GM12878 (cell line): ENCODE measurements at regions not wholly inside any gene's neighbourhood (a gene's known extent, or its start where the extent isn't known, plus 50 kb on each side); places are given as distances from the start of the nearest gene placed in this dataset.

ENCODE experiments used
- ATAC-seq: fragments of 200-7000 bp; cut with Tn5 transposase; 3 replicates; pipeline ENCODE4 v1.9.1; 2020; ENCODE audit warnings: mild to moderate bottlenecking, moderate library complexity
- BruUV-seq: library from RNA; stranded (reverse); fragments of 400-500 nt; replicated peaks from 2 replicates; lab custom pipeline; 2021; lab: Mats Ljungman, UMichigan
- CTCF ChIA-PET: fragments of 300-600 bp; sonication (Branson Sonifier 250); formaldehyde crosslinking; extraction: SDS; loops from one replicate; lab custom pipeline; 2021; ENCODE audit warnings: inconsistent platforms; lab: Yijun Ruan, JAX
- POLR2A ChIA-PET: fragments of 350-600 bp; formaldehyde crosslinking; extraction: SDS; loops from one replicate; lab custom pipeline; 2021; ENCODE audit warnings: inconsistent platforms; lab: Charles Lee
- RAD21 ChIA-PET: fragments of 300-600 bp; sonication (Branson Sonifier 250); formaldehyde crosslinking; loops from one replicate; lab custom pipeline; 2023; ENCODE audit warnings: antibody characterized with exemption; ENCODE audit not compliant: unreplicated experiment; lab: Charles Lee
- SMC1A ChIA-PET: fragments of 300-600 bp; sonication (Branson Sonifier 250); formaldehyde crosslinking; loops from one replicate; lab custom pipeline; 2023; ENCODE audit not compliant: unreplicated experiment, uncharacterized antibody; lab: Charles Lee
- DNase-seq: peaks from one replicate; pipeline ENCODE4 v3.0.0-alpha.2; 2011; ENCODE audit warnings: low read depth, low spot score
- FAIRE-seq: peaks from 3 replicates; lab custom pipeline; 2011; peaks lifted over from hg19 to GRCh38; lab: Jason Lieb, UNC
- H2AFZ ChIP-seq: 2 replicates; pipeline ENCODE4 v1.6.0; 2011; ENCODE audit warnings: low read depth, low read length, control low read depth; ENCODE audit not compliant: control insufficient read depth
- H3K27ac ChIP-seq: 2 replicates; pipeline ENCODE4 v1.5.1; 2011; ENCODE audit warnings: control low read depth; ENCODE audit not compliant: control insufficient read depth, insufficient read depth
- H3K27me3 ChIP-seq, 2 experiments: replicated peaks in 1 of 2; 2 replicates each; pipeline versions ENCODE4 v1.6.0 to v1.6.1; 2011; ENCODE audit warnings: low read length in 1 of 2; ENCODE audit not compliant: control insufficient read depth in 2 of 2, insufficient read depth in 2 of 2
- H3K36me3 ChIP-seq, 2 experiments: 2 replicates each; pipeline ENCODE4 v1.5.1; 2011; ENCODE audit warnings: low read length in 1 of 2; ENCODE audit not compliant: control insufficient read depth in 2 of 2, insufficient read depth in 2 of 2
- H3K4me1 ChIP-seq: 2 replicates; pipeline ENCODE4 v1.6.1; 2011; ENCODE audit warnings: mild to moderate bottlenecking, low read length, moderate library complexity, mixed read lengths; ENCODE audit not compliant: control insufficient read depth, insufficient read depth
- H3K4me2 ChIP-seq: 2 replicates; pipeline ENCODE4 v1.6.0; 2011; ENCODE audit warnings: control low read depth; ENCODE audit not compliant: control insufficient read depth, insufficient read depth
- H3K4me3 ChIP-seq: fragments of 200-600 bp; sonication (generic); 2 replicates; pipeline ENCODE4 v1.5.1; 2016
- H3K79me2 ChIP-seq: 2 replicates; pipeline ENCODE4 v1.6.0; 2011; ENCODE audit warnings: low read length; ENCODE audit not compliant: control insufficient read depth, insufficient read depth
- H3K9ac ChIP-seq: 2 replicates; pipeline ENCODE4 v1.8.0; 2011; ENCODE audit warnings: low read length, control low read depth, mixed read lengths; ENCODE audit not compliant: control insufficient read depth, insufficient read depth
- H3K9me3 ChIP-seq: replicated peaks from 3 replicates; pipeline ENCODE4 v1.5.1; 2011; ENCODE audit warnings: mild to moderate bottlenecking, low read length; ENCODE audit not compliant: control insufficient read depth, insufficient read depth
- H4K20me1 ChIP-seq: 2 replicates; pipeline ENCODE4 v1.6.0; 2011; ENCODE audit not compliant: control insufficient read depth, insufficient read depth
- ATF3 ChIP-seq: IDR thresholded peaks from 2 replicates; pipeline ENCODE4 v1.6.1; 2011; ENCODE audit warnings: low read depth, mild to moderate bottlenecking, low read length, moderate library complexity, borderline replicate concordance; ENCODE audit errors: extremely low read depth
- BACH1 ChIP-seq: fragments of 450-650 bp; IDR thresholded peaks from 2 replicates; pipeline ENCODE4 v1.6.1; 2017; ENCODE audit warnings: mild to moderate bottlenecking, borderline replicate concordance
- BHLHE40 ChIP-seq, 2 experiments: fragments of 450-650 bp in 1 of 2; IDR thresholded peaks; 2 replicates each; pipeline ENCODE4 v1.6.1; 2011 to 2017; ENCODE audit warnings: low read depth in 2 of 2, borderline replicate concordance in 1 of 2, improper control_type of control experiment in 1 of 2, low read length in 1 of 2, mild to moderate bottlenecking in 1 of 2
- CTCF ChIP-seq, 3 experiments: IDR thresholded peaks in 2 of 3; conservative IDR thresholded peaks in 1 of 3; 2 replicates each; pipeline ENCODE4 v1.5.1; 2011; ENCODE audit warnings: low read depth in 3 of 3, low read length in 3 of 3, mild to moderate bottlenecking in 3 of 3, control low read depth in 2 of 3, moderate library complexity in 2 of 3, inconsistent platforms in 1 of 3, mixed read lengths in 1 of 3; ENCODE audit not compliant: control insufficient read depth in 2 of 3, insufficient read depth in 1 of 3; ENCODE audit errors: extremely low read depth in 1 of 3
- EZH2 ChIP-seq: IDR thresholded peaks from 2 replicates; pipeline ENCODE4 v1.6.1; 2012; ENCODE audit warnings: low read depth, mild to moderate bottlenecking, control low read depth, inconsistent platforms, low read length, borderline replicate concordance; ENCODE audit not compliant: control insufficient read depth
- IKZF1 ChIP-seq: fragments of 450-650 bp; conservative IDR thresholded peaks from 2 replicates; pipeline ENCODE4 v1.6.1; 2017; ENCODE audit warnings: antibody characterized with exemption, mild to moderate bottlenecking
- KLF5 ChIP-seq: fragments of 450-650 bp; IDR thresholded peaks from 2 replicates; pipeline ENCODE4 v1.6.1; 2014; ENCODE audit warnings: mild to moderate bottlenecking; ENCODE audit not compliant: partially characterized antibody
- MTA3 ChIP-seq: IDR thresholded peaks from 2 replicates; pipeline ENCODE4 v1.6.1; 2012; ENCODE audit warnings: low read length, inconsistent platforms, borderline replicate concordance
- MXI1 ChIP-seq: fragments of 150-350 bp; IDR thresholded peaks from 2 replicates; pipeline ENCODE4 v1.6.1; 2011; ENCODE audit warnings: low read depth, mild to moderate bottlenecking, inconsistent platforms, low read length, improper control_type of control experiment
- SMAD1 ChIP-seq: fragments of 450-650 bp; IDR thresholded peaks from 2 replicates; pipeline ENCODE4 v1.6.1; 2018; ENCODE audit warnings: mild to moderate bottlenecking, low read depth; ENCODE audit not compliant: partially characterized antibody
- TARDBP ChIP-seq: IDR thresholded peaks from 2 replicates; pipeline ENCODE4 v1.6.1; 2016; ENCODE audit warnings: borderline replicate concordance
- TCF12 ChIP-seq: IDR thresholded peaks from 2 replicates; pipeline ENCODE4 v1.6.1; 2011; ENCODE audit warnings: low read depth, mild to moderate bottlenecking, low read length
- YY1 ChIP-seq: IDR thresholded peaks from 2 replicates; pipeline ENCODE4 v1.6.1; 2011; ENCODE audit warnings: low read depth, mild to moderate bottlenecking, low read length
- ZNF207 ChIP-seq: fragments of 450-650 bp; IDR thresholded peaks from 2 replicates; pipeline ENCODE4 v1.6.1; 2014; ENCODE audit warnings: antibody characterized with exemption, mild to moderate bottlenecking, borderline replicate concordance
- ZNF592 ChIP-seq: fragments of 450-650 bp; IDR thresholded peaks from 2 replicates; pipeline ENCODE4 v1.6.1; 2017; ENCODE audit warnings: mild to moderate bottlenecking, moderate library complexity
- in situ Hi-C: fragments of 300-500 bp; cut with MboI; formaldehyde crosslinking; loops from 9 replicates; pipeline ENCODE4 v1.14.3; 2018; ENCODE audit warnings: mixed read lengths
- intact Hi-C: fragments of 100-400 bp; cut with micrococcal nuclease; formaldehyde crosslinking; loops from one replicate; pipeline ENCODE4 v1.14.2; 2022; ENCODE audit not compliant: unreplicated experiment

GRCh38 chr14:27660683-27661082 lies 1062.8 kb upstream of the NOVA1 start (continued):
- TF ChIP-seq ATF3 (no peak), MXI1 (no peak), TARDBP (no peak), KLF5 (no peak), ZNF592 (no peak)

GRCh38 chr14:27668531-27668930 lies 1070.7 kb upstream of the NOVA1 start:
- ChIA-PET RAD21 (no interaction called here), POLR2A (no interaction called here), SMC1A (no interaction called here), CTCF (no interaction called here)
- Histone ChIP-seq H2AFZ (no peak overlapping the region), H3K27ac (no peak overlapping the region), H3K4me2 (no peak overlapping the region), H3K27me3 (no peaks in the 10 kb centered on the region), H3K4me3 (no peak overlapping the region), H3K36me3 (no peaks in the 10 kb centered on the region), H3K4me1 (no peaks in the 10 kb centered on the region), H4K20me1 (no peaks in the 10 kb centered on the region), H3K9ac (no peak overlapping the region), H3K9me3 (no peaks in the 10 kb centered on the region), H3K79me2 (no peaks in the 10 kb centered on the region)
- intact Hi-C loops: no loop called here
- FAIRE-seq: no peak
- in situ Hi-C loops: no loop called here
- BruUV-seq: no TSS peak
- no peak for ATAC-seq
- no peak for DNase-seq
- TF ChIP-seq YY1 (no peak), MTA3 (no peak), ZNF207 (no peak), BACH1 (no peak), IKZF1 (no peak), CTCF (IDR thresholded peaks at IDR 0.05 in 2 of 3, conservative IDR thresholded peaks at IDR 0.05 in 1 of 3; ENCODE audit: control insufficient read depth in 2 of 3, extremely low read depth in 1 of 3, insufficient read depth in 1 of 3, low read depth in 3 of 3, low read length in 3 of 3) (no peak), SMAD1 (no peak), EZH2 (no peak), BHLHE40 (IDR thresholded peaks at IDR 0.05; ENCODE audit: borderline replicate concordance in 1 of 2, low read depth in 2 of 2, low read length in 1 of 2) (no peak), TCF12 (no peak)
